ENCODE measurements at regions not wholly inside any gene's neighbourhood (a gene's known extent, or its start where the extent isn't known, plus 50 kb on each side); places are given as distances from the start of the nearest gene placed in this dataset.
"Not testable (repeated sequence)": the region's sequence is repeated elsewhere in the genome, so short reads cannot be mapped to it uniquely, and the experiment has no call there.

DNA sequence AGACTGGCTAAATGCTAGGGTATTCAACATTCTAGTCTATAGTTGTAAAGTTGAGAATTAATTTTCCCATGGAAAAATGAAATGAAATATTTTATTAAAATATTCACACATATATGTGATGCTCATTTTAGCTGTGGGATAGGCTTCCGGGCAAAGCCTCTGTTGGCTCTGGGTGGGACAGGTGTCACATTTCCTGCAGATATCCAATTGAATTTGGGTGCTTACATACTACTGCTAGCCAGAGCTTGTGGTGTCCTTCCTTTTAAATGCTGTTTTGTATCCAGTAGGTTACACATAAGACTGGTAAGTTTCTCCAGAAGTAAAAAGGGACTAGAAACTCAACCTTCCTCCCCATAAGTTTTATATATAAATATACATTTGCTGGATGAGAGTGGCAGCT, 73.8 kb downstream of the RPRM start:
- DNase-seq (no peak), ATAC-seq (no peak)
- Histone ChIP-seq H3K27me3 (no peaks in the 10 kb centered on the region), H3K4me3 (no peak overlapping the region), H3K9me3 (no peaks in the 10 kb centered on the region), H3K27ac (no peak overlapping the region), H3K4me1 (no peaks in the 10 kb centered on the region), H3K36me3 (no peaks in the 10 kb centered on the region)
- WGBS (ENCODE audit: insufficient coverage, low coverage, low lambda C conversion rate, missing lambda C conversion rate): 53% methylated on average over 1 of the region's 1 CpG
- intact Hi-C loops (cut with DNase I): no loop called here
- TF ChIP-seq, protein P1, sequence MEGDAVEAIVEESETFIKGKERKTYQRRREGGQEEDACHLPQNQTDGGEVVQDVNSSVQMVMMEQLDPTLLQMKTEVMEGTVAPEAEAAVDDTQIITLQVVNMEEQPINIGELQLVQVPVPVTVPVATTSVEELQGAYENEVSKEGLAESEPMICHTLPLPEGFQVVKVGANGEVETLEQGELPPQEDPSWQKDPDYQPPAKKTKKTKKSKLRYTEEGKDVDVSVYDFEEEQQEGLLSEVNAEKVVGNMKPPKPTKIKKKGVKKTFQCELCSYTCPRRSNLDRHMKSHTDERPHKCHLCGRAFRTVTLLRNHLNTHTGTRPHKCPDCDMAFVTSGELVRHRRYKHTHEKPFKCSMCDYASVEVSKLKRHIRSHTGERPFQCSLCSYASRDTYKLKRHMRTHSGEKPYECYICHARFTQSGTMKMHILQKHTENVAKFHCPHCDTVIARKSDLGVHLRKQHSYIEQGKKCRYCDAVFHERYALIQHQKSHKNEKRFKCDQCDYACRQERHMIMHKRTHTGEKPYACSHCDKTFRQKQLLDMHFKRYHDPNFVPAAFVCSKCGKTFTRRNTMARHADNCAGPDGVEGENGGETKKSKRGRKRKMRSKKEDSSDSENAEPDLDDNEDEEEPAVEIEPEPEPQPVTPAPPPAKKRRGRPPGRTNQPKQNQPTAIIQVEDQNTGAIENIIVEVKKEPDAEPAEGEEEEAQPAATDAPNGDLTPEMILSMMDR (IDR thresholded peaks at IDR 0.05): no peak
- no peak for TF ChIP-seq POLR2A (IDR thresholded peaks at IDR 0.05)

DNA sequence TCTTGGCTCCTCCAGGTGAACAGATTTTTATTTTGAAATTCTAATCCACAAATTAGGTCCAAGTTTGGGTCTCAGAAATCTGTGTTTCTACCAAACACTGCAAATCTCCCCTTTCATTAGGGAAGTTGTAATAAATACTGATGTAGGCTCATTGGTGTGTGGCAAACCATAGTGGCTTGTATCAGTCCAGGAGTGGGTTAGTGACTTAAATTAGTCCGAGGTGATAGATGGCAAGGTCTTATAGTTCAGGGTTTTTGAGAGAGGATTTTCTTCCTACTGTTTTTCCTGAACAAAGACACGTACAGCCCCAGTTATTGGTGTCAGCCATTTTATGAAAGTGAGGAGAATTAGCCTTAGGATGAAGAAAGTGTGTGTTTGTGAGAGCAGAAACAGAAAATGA, 74.6 kb downstream of the RPRM start:
- DNase-seq: no peak
- Histone ChIP-seq H3K27ac (no peak overlapping the region), H3K27me3 (no peaks in the 10 kb centered on the region), H3K36me3 (no peaks in the 10 kb centered on the region), H3K9me3 (no peaks in the 10 kb centered on the region), H3K4me1 (no peaks in the 10 kb centered on the region), H3K4me3 (no peak overlapping the region)
- intact Hi-C loops (cut with DNase I): no loop called here
- TF ChIP-seq, protein P1 (IDR thresholded peaks at IDR 0.05): no peak
- TF ChIP-seq POLR2A (IDR thresholded peaks at IDR 0.05): no peak
- 40% methylated on average over 2 of the region's 2 CpGs for WGBS (ENCODE audit: insufficient coverage, low coverage, low lambda C conversion rate, missing lambda C conversion rate)
- ATAC-seq: no peak

DNA sequence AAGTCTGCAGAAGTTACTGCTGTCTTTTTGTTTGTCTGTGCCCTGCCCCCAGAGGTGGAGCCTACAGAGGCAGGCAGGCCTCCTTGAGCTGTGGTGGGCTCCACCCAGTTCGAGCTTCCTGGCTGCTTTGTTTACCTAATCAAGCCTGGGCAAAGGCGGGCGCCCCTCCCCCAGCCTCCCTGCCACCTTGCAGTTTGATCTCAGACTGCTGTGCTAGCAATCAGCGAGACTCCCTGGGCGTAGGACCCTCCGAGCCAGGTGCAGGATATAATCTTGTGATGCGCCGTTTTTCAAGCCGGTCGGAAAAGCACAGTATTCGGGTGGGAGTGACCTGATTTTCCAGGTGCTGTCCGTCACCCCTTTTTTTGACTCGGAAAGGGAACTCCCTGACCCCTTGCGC, 75.2 kb downstream of the RPRM start:
- WGBS (ENCODE audit: insufficient coverage, low coverage, low lambda C conversion rate, missing lambda C conversion rate): 65% methylated on average over 8 of the region's 14 CpGs
- intact Hi-C loops (cut with DNase I); H3K4me3 ChIP-seq; H3K27me3 ChIP-seq; H3K36me3 ChIP-seq; ATAC-seq; H3K9me3 ChIP-seq; DNase-seq; H3K27ac ChIP-seq; H3K4me1 ChIP-seq: not testable (repeated sequence)

DNA sequence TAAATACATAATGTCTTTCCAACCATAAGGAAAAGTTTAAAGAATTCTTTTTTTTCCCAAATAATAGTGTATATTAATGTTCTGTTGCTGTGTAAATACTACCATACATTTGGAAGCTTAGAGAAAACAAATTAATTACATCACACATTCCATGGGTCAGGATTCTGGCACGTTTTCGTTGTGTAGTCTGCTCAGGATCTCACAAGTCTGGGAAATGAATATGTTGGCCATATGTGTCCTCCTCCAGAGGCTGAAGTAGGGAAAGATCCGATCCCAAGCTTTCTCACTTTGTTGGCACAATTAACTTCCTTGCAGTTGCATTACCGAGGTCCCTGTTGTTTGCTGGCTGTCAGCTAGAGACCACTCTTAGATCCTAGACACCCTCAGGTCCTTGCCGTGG, 83.9 kb downstream of the RPRM start:
- WGBS (ENCODE audit: insufficient coverage, low coverage, low lambda C conversion rate, missing lambda C conversion rate): 47% methylated on average over 5 of the region's 5 CpGs

DNA sequence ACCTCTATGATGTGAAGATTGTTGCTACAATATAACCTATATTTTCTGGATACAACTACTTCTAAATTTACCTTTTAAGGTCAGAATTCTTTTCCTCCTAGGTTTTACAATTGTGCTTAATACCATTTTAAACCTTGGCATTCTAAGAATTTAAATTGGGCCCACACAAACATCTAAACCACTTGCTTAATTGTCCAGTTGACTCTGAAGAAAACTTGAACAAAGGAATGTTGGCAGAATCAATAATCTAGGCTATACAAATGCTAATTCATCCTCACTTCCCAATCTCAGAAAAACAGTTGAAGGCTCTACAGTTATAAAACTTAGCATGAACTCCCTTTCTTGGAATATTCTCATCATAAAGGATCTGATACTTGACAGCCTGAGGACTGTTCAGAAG, 84.3 kb downstream of the RPRM start:
- Histone ChIP-seq H3K9me3 (no peaks in the 10 kb centered on the region), H3K4me3 (no peak overlapping the region), H3K36me3 (no peaks in the 10 kb centered on the region), H3K27ac (no peak overlapping the region), H3K4me1 (no peaks in the 10 kb centered on the region), H3K27me3 (no peaks in the 10 kb centered on the region)
- TF ChIP-seq, protein P1 (IDR thresholded peaks at IDR 0.05): no peak
- no peak for TF ChIP-seq POLR2A (IDR thresholded peaks at IDR 0.05)
- intact Hi-C loops (cut with DNase I): no loop called here
- ATAC-seq: no peak
- DNase-seq: no peak

More for the DNA sequence above, 83.9 kb downstream of the RPRM start:
- Histone ChIP-seq H3K9me3 (no peaks in the 10 kb centered on the region), H3K27ac (no peak overlapping the region), H3K36me3 (no peaks in the 10 kb centered on the region), H3K4me1 (no peaks in the 10 kb centered on the region), H3K27me3 (no peaks in the 10 kb centered on the region), H3K4me3 (no peak overlapping the region)
- DNase-seq: no peak
- TF ChIP-seq, protein P1 (IDR thresholded peaks at IDR 0.05): no peak
- no peak for TF ChIP-seq POLR2A (IDR thresholded peaks at IDR 0.05)
- ATAC-seq: no peak
- intact Hi-C loops (cut with DNase I): no loop called here
